HG02571 (cell line): ENCODE measurements at regions not wholly inside any gene's neighbourhood (a gene's known extent, or its start where the extent isn't known, plus 50 kb on each side); places are given as distances from the start of the nearest gene placed in this dataset.

ENCODE experiments used
- ATAC-seq: cut with Tn5 transposase; IDR thresholded peaks from one replicate; pipeline ENCODE4 v1.9.1; 2021; ENCODE audit warnings: mild to moderate bottlenecking, moderate library complexity; ENCODE audit not compliant: unreplicated experiment

- ATAC-seq = no peak
These were observed 81.9 kb upstream of the MBOAT2 start for GRCh38 chr2:9085353-9085752.

GRCh38 chr2:9083287-9083686 is 79.8 kb upstream of the MBOAT2 start:
- no peak for ATAC-seq

GRCh38 chr2:9082158-9082557 is 78.7 kb upstream of the MBOAT2 start:
- ATAC-seq = no peak

- ATAC-seq = no peak
These were observed 78.3 kb upstream of the MBOAT2 start for GRCh38 chr2:9081750-9082149.

GRCh38 chr2:9078405-9078804 is 74.9 kb upstream of the MBOAT2 start:
- no peak for ATAC-seq

- ATAC-seq = no peak
These were observed 74.2 kb upstream of the MBOAT2 start for GRCh38 chr2:9077691-9078090.

- ATAC-seq = no peak
These were observed 73.3 kb upstream of the MBOAT2 start for GRCh38 chr2:9076755-9077154.

GRCh38 chr2:9076210-9076609 is 72.7 kb upstream of the MBOAT2 start:
- ATAC-seq = no peak

GRCh38 chr2:9074930-9075329 is 71.4 kb upstream of the MBOAT2 start:
- no peak for ATAC-seq

GRCh38 chr2:9071584-9072124 is 68.2 kb upstream of the MBOAT2 start:
- no peak for ATAC-seq

- ATAC-seq = no peak
These were observed 67.5 kb upstream of the MBOAT2 start for GRCh38 chr2:9071032-9071431.

GRCh38 chr2:9069543-9069942 is 66.1 kb upstream of the MBOAT2 start:
- ATAC-seq = no peak

GRCh38 chr2:9065901-9066300 is 62.4 kb upstream of the MBOAT2 start:
- no peak for ATAC-seq

- ATAC-seq = no peak
These were observed 59.6 kb upstream of the MBOAT2 start for GRCh38 chr2:9063023-9063606.

GRCh38 chr2:9060819-9061218 is 57.3 kb upstream of the MBOAT2 start:
- no peak for ATAC-seq

- no peak for ATAC-seq
These were observed 54.7 kb upstream of the MBOAT2 start for GRCh38 chr2:9057939-9058761.

GRCh38 chr2:9055471-9055870 is 52.0 kb upstream of the MBOAT2 start:
- no peak for ATAC-seq

- ATAC-seq = no peak
These were observed 50.0 kb upstream of the MBOAT2 start for GRCh38 chr2:9053534-9053931.
